ENCODE measurements at regions not wholly inside any gene's neighbourhood (a gene's known extent, or its start where the extent isn't known, plus 50 kb on each side); places are given as distances from the start of the nearest gene placed in this dataset.

DNA sequence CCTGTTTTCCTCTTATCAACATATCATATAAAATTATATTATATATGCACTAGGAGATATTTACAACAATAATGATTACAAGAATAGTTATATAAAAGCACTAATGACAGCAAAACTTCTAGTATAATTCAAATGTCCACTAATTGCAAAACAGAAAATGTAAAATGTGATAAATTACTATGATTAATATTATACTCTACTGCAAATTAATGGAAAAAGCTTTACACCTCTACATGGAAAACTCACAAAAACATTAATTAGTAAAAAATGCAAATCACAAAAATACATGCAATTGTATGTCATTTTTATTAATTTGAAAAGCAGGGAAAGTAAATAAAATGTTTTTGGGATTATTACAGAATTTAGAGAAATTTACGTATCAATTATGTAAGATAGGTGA is 681.0 kb upstream of the PCDH20 start:
- DNase-seq (ENCODE audit: low read depth, low spot score) = no peak
- H3K27ac ChIP-seq = no peak overlapping the region

DNA sequence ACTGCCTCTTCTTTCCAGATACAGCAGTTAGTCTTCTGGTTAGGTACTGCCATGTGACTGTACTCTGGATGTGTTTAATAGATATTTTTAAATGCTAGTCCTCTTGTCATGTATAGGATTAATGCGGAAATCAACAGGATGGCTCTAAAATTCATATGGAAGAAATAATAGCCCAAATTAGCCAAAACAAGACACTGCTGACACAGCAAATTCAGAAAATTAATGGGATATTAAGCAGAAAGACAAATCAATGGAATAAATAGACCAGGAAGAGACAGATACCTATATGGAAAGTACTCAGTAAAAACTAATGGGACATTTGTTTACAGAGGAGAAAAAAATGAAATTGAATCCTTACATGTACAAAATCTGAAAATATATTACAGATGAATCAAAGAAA is 679.3 kb upstream of the PCDH20 start:
- DNase-seq (ENCODE audit: low read depth, low spot score) = no peak
- no peak overlapping the region for H3K27ac ChIP-seq

DNA sequence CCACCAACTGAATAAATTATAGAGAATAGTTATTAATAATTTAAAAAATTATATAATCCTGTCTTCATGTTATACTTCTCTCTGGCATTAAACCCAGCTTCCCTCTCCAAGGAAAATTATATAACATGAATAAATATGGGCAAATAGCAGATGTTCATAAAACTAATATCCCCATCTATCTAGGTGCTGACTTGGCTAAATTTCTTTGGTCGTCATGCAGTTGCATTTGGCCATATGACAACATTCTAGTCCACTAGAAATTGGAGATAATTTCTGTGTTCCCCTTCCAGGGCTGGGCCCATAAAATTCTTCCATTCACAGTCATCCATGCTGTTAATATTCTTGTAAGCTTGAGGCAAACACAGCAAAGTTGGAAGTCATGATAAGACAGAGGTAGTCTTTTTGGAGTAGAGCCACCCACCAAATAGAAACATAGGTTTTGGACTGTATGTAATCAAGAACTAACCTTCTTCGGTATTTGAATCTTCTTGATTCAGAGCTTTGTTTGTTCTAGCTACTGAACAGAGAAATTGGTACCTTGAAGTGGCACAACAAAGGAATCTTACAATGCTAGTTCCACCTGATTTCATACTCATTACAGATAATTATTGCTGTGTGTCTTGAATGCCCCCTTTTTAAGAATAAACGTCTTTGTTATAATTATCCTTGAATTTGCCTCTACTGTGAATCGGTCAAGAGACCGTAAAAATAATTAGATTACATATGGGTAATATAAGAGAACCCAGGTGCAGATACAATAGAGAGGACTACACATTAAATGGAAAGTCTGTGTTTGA is 678.5 kb upstream of the PCDH20 start:
- no peak for DNase-seq (ENCODE audit: low read depth, low spot score)
- H3K27ac ChIP-seq = no peak overlapping the region

DNA sequence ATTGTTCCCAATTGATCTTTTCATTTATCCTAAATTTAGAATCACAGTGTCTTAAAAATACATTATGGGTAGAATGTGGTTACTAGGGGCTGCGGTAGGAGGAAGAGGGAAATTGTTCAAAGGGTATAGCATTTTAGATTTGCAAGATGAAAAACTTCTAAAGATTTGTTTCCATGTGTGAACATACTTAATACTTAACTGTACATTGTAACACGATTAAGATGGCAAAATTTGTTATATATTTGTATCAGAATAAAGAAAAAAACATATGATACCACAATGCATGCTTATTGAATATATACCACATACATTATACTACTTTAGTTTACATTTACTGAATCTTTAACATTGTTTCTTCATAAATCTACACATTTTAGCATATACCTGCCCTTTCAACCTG is 677.3 kb upstream of the PCDH20 start:
- H3K27ac ChIP-seq = no peak overlapping the region
- no peak for DNase-seq (ENCODE audit: low read depth, low spot score)

DNA sequence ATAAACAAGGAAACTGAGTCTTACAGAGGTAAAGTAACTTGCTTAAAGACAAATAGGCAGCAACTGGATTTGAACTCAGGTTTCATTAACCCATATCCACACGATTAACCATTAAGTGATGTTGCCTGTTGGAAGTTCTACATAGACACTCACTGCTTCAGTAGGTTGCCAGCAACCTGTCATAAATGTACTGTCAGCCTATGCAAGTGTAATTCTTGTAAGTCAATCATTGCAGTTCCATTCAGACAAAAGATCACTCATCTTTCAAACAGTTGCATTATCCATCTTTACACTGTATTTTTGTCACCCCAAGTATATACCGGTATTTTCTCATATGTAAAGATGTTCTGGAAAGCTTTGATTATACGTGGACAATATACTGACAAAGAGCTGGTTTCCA is 676.9 kb upstream of the PCDH20 start:
- no peak overlapping the region for H3K27ac ChIP-seq
- DNase-seq (ENCODE audit: low read depth, low spot score) = no peak

DNA sequence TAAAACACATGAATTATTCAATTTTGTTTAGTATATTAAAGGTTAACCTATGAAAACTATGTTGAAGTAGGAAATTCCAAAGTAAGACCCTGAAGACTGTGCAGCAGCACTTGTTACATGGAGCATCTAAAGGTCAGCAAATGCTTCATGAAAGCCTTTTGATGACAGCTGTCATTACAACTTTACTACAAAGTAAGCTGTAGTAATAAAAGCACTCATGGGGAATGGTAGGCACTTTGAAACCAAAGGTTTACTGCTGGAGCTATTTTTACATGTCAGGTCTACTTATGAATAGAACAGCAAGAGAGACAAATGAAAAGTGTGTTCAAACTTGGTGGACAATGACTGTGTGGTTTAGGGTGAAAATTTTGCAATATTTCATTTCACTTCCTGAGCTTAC is 672.5 kb upstream of the PCDH20 start:
- no peak for DNase-seq (ENCODE audit: low read depth, low spot score)
- no peak overlapping the region for H3K27ac ChIP-seq

GRCh38 chr13:62087124-62087523 is 671.5 kb upstream of the PCDH20 start:
- no peak for DNase-seq (ENCODE audit: low read depth, low spot score)
- H3K27ac ChIP-seq = no peak overlapping the region

- no peak for DNase-seq (ENCODE audit: low read depth, low spot score)
- no peak overlapping the region for H3K27ac ChIP-seq
Observed at GRCh38 chr13:62085337-62086229, 669.9 kb upstream of the PCDH20 start.

DNA sequence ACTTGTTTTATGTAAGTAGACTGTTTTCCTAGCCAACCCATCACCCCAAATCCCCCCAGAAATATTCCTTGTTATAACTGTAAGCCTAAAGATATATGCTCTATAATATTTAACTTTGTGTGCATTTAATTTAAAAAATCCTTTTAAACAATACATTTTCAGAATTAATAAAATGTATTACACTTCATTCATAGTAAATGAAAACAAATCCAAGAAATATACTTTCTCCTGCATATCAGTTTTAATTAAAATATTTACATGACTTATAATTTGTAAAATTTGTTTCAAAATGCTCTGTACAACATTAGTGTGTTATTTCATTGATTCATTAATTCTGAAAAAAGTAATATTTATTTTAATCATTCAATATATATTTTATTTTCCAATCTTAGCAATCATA is 669.1 kb upstream of the PCDH20 start:
- H3K27ac ChIP-seq = no peak overlapping the region
- no peak for DNase-seq (ENCODE audit: low read depth, low spot score)

GRCh38 chr13:62067821-62068220 is 652.2 kb upstream of the PCDH20 start:
- no peak for DNase-seq (ENCODE audit: low read depth, low spot score)
- H3K27ac ChIP-seq = no peak overlapping the region

GRCh38 chr13:62065016-62065415 is 649.4 kb upstream of the PCDH20 start:
- DNase-seq (ENCODE audit: low read depth, low spot score) = no peak
- no peak overlapping the region for H3K27ac ChIP-seq

DNA sequence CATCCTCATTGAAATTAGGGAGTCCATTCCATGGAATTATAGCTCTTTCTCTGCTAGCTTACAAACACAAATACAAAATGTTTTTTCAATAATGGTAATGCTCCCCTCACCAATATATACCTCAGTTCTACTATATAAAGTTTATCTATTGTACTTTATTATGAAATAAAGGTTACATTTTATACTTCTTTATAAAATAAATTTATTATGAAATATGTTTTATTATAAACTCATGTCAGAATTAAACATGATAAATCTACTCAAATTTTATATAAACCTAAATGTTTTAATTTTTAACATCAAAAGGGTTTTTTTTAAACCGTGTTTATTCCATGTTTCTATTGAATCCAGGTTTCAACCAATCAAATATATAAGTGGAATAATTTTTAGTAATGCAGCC is 646.1 kb upstream of the PCDH20 start:
- no peak for DNase-seq (ENCODE audit: low read depth, low spot score)
- no peak overlapping the region for H3K27ac ChIP-seq

GRCh38 chr13:62060570-62060969 is 644.9 kb upstream of the PCDH20 start:
- H3K27ac ChIP-seq = no peak overlapping the region
- no peak for DNase-seq (ENCODE audit: low read depth, low spot score)

- no peak overlapping the region for H3K27ac ChIP-seq
- no peak for DNase-seq (ENCODE audit: low read depth, low spot score)
Observed at GRCh38 chr13:62057286-62057685, 641.6 kb upstream of the PCDH20 start.

- no peak for DNase-seq (ENCODE audit: low read depth, low spot score)
- no peak overlapping the region for H3K27ac ChIP-seq
Observed at GRCh38 chr13:62049992-62050391, 634.3 kb upstream of the PCDH20 start.

DNA sequence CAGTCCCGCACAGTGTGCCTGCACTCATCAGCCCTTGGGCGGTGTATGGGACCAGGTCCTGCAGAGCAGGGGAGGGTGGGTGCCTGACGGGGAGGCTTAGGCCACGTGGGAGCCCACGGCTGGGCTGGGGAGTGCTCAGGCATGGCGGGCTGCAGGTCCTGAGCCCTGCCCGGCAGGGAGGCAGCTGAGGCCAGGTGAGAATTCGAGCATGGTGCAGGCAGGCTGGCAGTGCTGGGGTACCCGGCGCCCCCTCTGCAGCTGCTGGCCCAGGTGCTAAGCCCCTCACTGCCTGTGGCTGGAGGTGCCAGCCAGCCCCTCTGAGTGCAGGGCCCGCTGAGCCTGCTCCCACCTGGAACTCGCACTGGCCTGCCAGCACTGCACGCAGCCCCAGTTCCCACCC is 630.9 kb upstream of the PCDH20 start:
- no peak overlapping the region for H3K27ac ChIP-seq
- no peak for DNase-seq (ENCODE audit: low read depth, low spot score)

DNA sequence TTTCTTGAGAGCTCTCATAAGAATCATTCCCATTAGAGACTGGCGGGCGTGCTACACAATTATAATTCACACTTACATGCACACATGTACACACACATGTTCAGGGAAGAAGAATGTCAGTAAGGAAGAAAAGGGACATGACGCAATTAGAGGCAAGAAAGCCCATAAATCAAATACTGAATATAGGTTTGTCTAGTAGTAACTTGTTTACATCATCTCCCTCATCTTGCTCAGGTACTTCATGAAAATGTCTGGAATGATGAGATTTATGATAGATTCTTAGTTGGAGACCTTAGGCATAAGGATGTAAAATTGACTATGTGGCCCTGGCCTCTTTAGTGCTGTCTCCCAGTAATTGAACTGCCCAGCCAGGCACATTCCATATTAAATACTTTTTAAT is 628.0 kb upstream of the PCDH20 start:
- no peak overlapping the region for H3K27ac ChIP-seq
- no peak for DNase-seq (ENCODE audit: low read depth, low spot score)

GRCh38 chr13:62040806-62041205 is 625.2 kb upstream of the PCDH20 start:
- DNase-seq (ENCODE audit: low read depth, low spot score) = no peak
- H3K27ac ChIP-seq = no peak overlapping the region

DNA sequence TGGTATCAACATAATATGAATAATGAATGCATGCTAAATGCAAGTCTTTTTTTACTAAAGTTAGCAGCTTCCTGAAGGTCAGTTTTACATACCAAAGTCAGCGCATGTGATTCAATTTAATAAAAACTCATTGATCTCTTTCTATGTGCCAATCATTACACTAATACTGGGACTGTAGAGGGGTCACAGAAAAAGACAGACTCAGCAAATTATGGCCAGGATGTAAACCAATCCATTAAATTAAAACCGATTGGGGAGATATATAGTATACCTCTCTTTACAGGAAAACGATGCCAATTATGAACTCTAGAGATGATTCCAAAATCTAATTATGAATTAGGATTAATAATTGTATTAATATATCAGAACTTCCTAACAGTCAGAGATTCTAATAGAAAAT is 624.4 kb upstream of the PCDH20 start:
- H3K27ac ChIP-seq = no peak overlapping the region
- DNase-seq (ENCODE audit: low read depth, low spot score) = no peak

DNA sequence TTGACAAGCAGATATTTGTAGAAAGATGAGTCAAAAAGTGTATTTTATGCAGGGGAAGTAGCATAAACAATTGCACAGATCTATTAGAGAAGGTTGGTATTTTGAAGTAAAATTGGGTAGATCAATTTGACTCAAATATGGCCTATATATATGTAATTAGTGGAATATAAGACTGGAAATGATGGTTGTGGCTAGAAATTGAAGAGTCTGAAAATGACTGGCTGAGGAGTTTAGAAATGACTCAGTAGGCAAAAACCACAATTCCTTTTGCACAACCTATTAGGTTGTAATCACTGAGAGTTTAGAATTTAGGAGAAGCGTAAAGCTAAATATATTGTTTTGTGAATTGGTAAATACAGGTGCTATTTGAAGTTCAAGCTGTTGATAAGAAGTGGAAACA is 622.6 kb upstream of the PCDH20 start:
- no peak for DNase-seq (ENCODE audit: low read depth, low spot score)
- H3K27ac ChIP-seq = no peak overlapping the region

- no peak overlapping the region for H3K27ac ChIP-seq
- DNase-seq (ENCODE audit: low read depth, low spot score) = no peak
Observed at GRCh38 chr13:62035981-62036380, 620.3 kb upstream of the PCDH20 start.

GRCh38 chr13:62033934-62034333 is 618.3 kb upstream of the PCDH20 start:
- no peak for DNase-seq (ENCODE audit: low read depth, low spot score)
- no peak overlapping the region for H3K27ac ChIP-seq
